ENCODE measurements at regions not wholly inside any gene's neighbourhood (a gene's known extent, or its start where the extent isn't known, plus 50 kb on each side); places are given as distances from the start of the nearest gene placed in this dataset.

- H3K79me2 ChIP-seq (ENCODE audit: control insufficient read depth, insufficient read depth, low read length), result no peaks in the 10 kb centered on the region
- H3K27me3 ChIP-seq (ENCODE audit: control insufficient read depth in 2 of 2, insufficient read depth in 2 of 2, low read length in 2 of 2), result no peaks in the 10 kb centered on the region
- BruUV-seq (replicated peaks), result no TSS peak
- H3K4me3 ChIP-seq, result no peak overlapping the region
- H3K9ac ChIP-seq (ENCODE audit: insufficient read depth in 1 of 2, low read depth in 2 of 2, low read length in 2 of 2), result no peak overlapping the region
- DNase-seq (ENCODE audit: extremely low read depth in 1 of 4, low spot score in 3 of 4), result no peak
- H3K4me1 ChIP-seq (replicated peaks in 1 of 2; ENCODE audit: control insufficient read depth in 2 of 2, insufficient read depth in 2 of 2, low read length in 2 of 2), result no peaks in the 10 kb centered on the region
- H3K9me3 ChIP-seq (replicated peaks; ENCODE audit: control insufficient read depth, insufficient read depth, low read depth, low read length), result no peaks in the 10 kb centered on the region
- WGBS (ENCODE audit: insufficient coverage, low coverage, missing lambda C conversion rate), result 0% methylated on average over 1 of the region's 1 CpG
- intact Hi-C loops (cut with micrococcal nuclease) (no loop called here), in situ Hi-C loops (cut with MboI) (no loop called here)
- no peak for ATAC-seq
- CTCF ChIA-PET (ENCODE audit: low intra/inter-chr PET ratio), result no interaction called here
- no peaks in the 10 kb centered on the region for H3K36me3 ChIP-seq (ENCODE audit: control insufficient read depth, insufficient read depth, low read length)
- POLR2A ChIA-PET, result no interaction called here
- no peaks in the 10 kb centered on the region for H3K9me1 ChIP-seq (ENCODE audit: control insufficient read depth, insufficient read depth, low read length)
- no peak for FAIRE-seq
- no peak for TF ChIP-seq NCOA6 (IDR thresholded peaks at IDR 0.05)
- no peak for TF ChIP-seq RBM15 (IDR thresholded peaks at IDR 0.05; ENCODE audit: insufficient read depth, low read length)
- H3K27ac ChIP-seq (ENCODE audit: extremely low read depth, low read depth, low read length), result no peak overlapping the region
- no peaks in the 10 kb centered on the region for H4K20me1 ChIP-seq (replicated peaks; ENCODE audit: control insufficient read depth, insufficient read depth, low read length)
- H3K4me2 ChIP-seq (ENCODE audit: insufficient read depth, low read length), result no peak overlapping the region
- H2AFZ ChIP-seq (ENCODE audit: low read depth, low read length), result no peak overlapping the region
Observed at GRCh38 chr3:80087767-80088166, 320.0 kb upstream of the ROBO1 start.

DNA sequence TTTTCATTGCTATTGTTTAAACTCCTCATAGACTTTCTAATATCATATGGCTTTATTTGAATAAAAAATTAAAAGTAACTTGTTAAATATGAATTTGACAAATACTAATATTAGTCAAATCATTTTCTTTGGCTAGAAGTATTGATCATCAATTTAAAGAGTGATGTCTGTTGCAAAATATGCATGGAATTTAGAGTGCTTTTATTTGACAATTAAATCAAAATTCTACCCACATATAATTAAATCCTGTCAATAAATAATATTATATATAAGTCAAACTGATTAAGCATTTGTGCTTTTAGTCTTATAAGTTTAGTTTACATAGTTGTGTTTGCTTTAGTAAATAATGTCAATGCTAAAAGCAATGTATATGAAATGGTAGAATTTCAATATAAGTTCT, 318.6 kb upstream of the ROBO1 start:
- no peaks in the 10 kb centered on the region for H3K27me3 ChIP-seq (ENCODE audit: control insufficient read depth in 2 of 2, insufficient read depth in 2 of 2, low read length in 2 of 2)
- H3K36me3 ChIP-seq (ENCODE audit: control insufficient read depth, insufficient read depth, low read length), result no peaks in the 10 kb centered on the region
- CTCF ChIA-PET (ENCODE audit: low intra/inter-chr PET ratio), result no interaction called here
- DNase-seq (ENCODE audit: extremely low read depth in 1 of 4, low spot score in 3 of 4) (no peak), FAIRE-seq (no peak), ATAC-seq (no peak)
- no peaks in the 10 kb centered on the region for H4K20me1 ChIP-seq (replicated peaks; ENCODE audit: control insufficient read depth, insufficient read depth, low read length)
- H3K9me1 ChIP-seq (ENCODE audit: control insufficient read depth, insufficient read depth, low read length), result no peaks in the 10 kb centered on the region
- no peak overlapping the region for H2AFZ ChIP-seq (ENCODE audit: low read depth, low read length)
- BruUV-seq (replicated peaks), result no TSS peak
- intact Hi-C loops (cut with micrococcal nuclease) (no loop called here), in situ Hi-C loops (cut with MboI) (no loop called here)
- no peaks in the 10 kb centered on the region for H3K9me3 ChIP-seq (replicated peaks; ENCODE audit: control insufficient read depth, insufficient read depth, low read depth, low read length)
- no peak overlapping the region for H3K9ac ChIP-seq (ENCODE audit: insufficient read depth in 1 of 2, low read depth in 2 of 2, low read length in 2 of 2)
- no peak overlapping the region for H3K4me3 ChIP-seq
- POLR2A ChIA-PET, result no interaction called here
- no peak overlapping the region for H3K27ac ChIP-seq (ENCODE audit: extremely low read depth, low read depth, low read length)
- H3K4me2 ChIP-seq (ENCODE audit: insufficient read depth, low read length), result no peak overlapping the region
- no peaks in the 10 kb centered on the region for H3K79me2 ChIP-seq (ENCODE audit: control insufficient read depth, insufficient read depth, low read length)
- no peaks in the 10 kb centered on the region for H3K4me1 ChIP-seq (replicated peaks in 1 of 2; ENCODE audit: control insufficient read depth in 2 of 2, insufficient read depth in 2 of 2, low read length in 2 of 2)
- TF ChIP-seq E2F3 (CRISPR knock-in tag; IDR thresholded peaks at IDR 0.05) (no peak), JUN (IDR thresholded peaks at IDR 0.05; ENCODE audit: borderline replicate concordance, low read depth, low read length) (no peak), JUN (CRISPR knock-in tag; IDR thresholded peaks at IDR 0.05; ENCODE audit: borderline replicate concordance) (no peak), RBM34 (IDR thresholded peaks at IDR 0.05; ENCODE audit: borderline replicate concordance, insufficient read depth, low read length) (no peak), RBM17 (IDR thresholded peaks at IDR 0.05; ENCODE audit: borderline replicate concordance, low read depth, low read length) (no peak), TSC22D4 (tag; IDR thresholded peaks at IDR 0.05) (no peak), ZNF511 (CRISPR knock-in tag; IDR thresholded peaks at IDR 0.05) (no peak), UBTF (IDR thresholded peaks at IDR 0.05; ENCODE audit: borderline replicate concordance in 1 of 2, low read depth in 2 of 2, low read length in 2 of 2) (no peak), FOS (IDR thresholded peaks at IDR 0.05; ENCODE audit: extremely low read depth, insufficient read length) (no peak), E2F6 (IDR thresholded peaks at IDR 0.05; ENCODE audit: borderline replicate concordance in 1 of 2, extremely low read depth in 1 of 2, insufficient read depth in 1 of 2, insufficient read length in 1 of 2, low read depth in 1 of 2, low read length in 1 of 2, poor library complexity in 1 of 2, severe bottlenecking in 1 of 2) (no peak), ZNF232 (CRISPR knock-in tag; IDR thresholded peaks at IDR 0.05) (no peak)

Data from K562 (cell line).